Adrenal gland (tissue), 5 donors: ENCODE measurements at regions not wholly inside any gene's neighbourhood (a gene's known extent, or its start where the extent isn't known, plus 50 kb on each side); places are given as distances from the start of the nearest gene placed in this dataset.

Source experiments
- CTCF ChIP-seq, 6 experiments: fragments of 450-650 bp in 4 of 6; fragments of 200-600 bp in 2 of 6; sonication (generic) in 1 of 6; IDR thresholded peaks; 1 replicate in 5 of 6; 2 replicates in 1 of 6; pipeline versions ENCODE4 v1.5.1 to v1.8.0; 2016 to 2021; ENCODE audit warnings: antibody characterized with exemption in 6 of 6, mild to moderate bottlenecking in 2 of 6, moderate library complexity in 1 of 6
- POLR2A ChIP-seq, 2 donors: fragments of 450-650 bp; IDR thresholded peaks; one replicate each; pipeline ENCODE4 v1.6.1; 2017; ENCODE audit warnings: antibody characterized with exemption in 2 of 2, mild to moderate bottlenecking in 2 of 2, moderate library complexity in 1 of 2
- donor health status: DM: no; HTN: no; CAD: no.

GRCh38 chr9:105146677-105147076 lies 97.8 kb upstream of the SLC44A1 start:
- no peak for TF ChIP-seq CTCF (IDR thresholded peaks at IDR 0.05)
- TF ChIP-seq POLR2A (IDR thresholded peaks at IDR 0.05): no peak
